HG03521 (cell line): ENCODE measurements at regions not wholly inside any gene's neighbourhood (a gene's known extent, or its start where the extent isn't known, plus 50 kb on each side); places are given as distances from the start of the nearest gene placed in this dataset.
"Not testable (repeated sequence)": the region's sequence is repeated elsewhere in the genome, so short reads cannot be mapped to it uniquely, and the experiment has no call there.

Source experiments
- ATAC-seq: cut with Tn5 transposase; IDR thresholded peaks from one replicate; pipeline ENCODE4 v1.9.1; 2021; ENCODE audit warnings: mild to moderate bottlenecking, moderate library complexity; ENCODE audit not compliant: unreplicated experiment

DNA sequence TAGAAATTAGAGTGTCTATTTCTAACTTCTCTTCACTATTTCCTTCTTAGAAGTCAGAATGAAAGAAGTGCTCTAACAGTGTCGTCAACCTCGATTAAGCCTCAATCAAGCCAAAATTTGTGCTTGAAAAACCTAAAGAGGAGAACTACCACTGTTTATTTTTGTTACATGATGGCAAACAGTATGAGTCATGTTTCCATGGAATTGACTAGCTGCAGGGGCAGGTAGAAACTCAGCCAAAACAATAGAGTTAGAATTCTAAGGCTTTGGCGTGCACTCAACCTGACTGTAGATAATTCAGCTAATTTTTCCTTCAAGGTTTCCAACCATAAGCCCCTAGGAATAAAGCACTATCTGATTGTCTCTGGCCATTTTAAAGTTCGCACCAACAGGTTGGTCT, 415.9 kb downstream of the ETS1 start:
- no peak for ATAC-seq

DNA sequence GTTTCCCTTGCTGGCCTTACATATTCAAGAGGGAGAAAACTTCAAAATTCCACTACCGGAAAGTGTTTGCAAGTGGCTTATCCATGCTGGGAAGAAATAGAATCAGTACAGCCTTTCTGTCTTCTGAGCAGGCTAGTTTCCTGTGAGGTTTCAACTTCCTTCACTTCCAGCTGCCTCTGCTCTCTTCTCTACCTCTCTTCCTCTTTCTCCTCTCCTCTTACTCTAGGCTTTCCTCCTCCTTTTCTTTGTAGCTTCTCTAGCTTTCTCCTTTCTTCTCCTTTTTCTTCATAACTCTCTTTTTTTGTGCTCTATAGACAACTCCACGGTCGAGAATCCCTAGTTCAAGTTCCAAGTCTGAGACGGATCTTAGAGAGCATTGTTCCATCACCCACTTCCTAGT, 421.8 kb downstream of the ETS1 start:
- no peak for ATAC-seq

DNA sequence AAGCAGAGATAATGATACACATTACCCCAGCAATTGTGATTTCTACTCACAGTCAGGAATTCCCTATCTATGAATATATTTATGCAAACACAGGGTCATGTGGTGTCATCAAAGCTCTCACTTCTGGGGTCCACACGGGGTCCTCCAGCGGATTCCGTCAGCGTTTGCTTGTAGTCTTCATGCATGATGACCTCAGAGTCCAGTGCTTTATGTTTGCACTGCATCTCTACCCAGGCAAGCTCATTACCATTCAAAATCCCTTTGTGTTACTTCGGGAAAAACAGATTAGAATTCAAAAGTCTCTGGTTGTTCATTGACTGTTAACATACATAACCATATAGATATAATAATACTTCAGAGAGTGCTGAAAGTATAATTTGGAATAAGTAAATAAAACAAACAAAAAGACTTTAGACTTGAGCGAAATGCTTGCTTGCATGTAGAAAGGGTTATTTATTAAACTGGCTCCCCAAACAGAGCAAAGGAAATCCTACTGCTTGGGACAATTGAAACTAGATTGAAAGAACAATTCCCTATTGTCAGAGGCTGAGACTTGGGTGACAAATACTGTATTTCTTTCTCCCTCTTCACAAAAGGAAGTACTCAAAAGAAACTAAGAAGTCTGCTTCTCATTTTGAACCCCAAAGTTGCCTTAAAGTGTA, 423.1 kb downstream of the ETS1 start:
- ATAC-seq, result no peak

DNA sequence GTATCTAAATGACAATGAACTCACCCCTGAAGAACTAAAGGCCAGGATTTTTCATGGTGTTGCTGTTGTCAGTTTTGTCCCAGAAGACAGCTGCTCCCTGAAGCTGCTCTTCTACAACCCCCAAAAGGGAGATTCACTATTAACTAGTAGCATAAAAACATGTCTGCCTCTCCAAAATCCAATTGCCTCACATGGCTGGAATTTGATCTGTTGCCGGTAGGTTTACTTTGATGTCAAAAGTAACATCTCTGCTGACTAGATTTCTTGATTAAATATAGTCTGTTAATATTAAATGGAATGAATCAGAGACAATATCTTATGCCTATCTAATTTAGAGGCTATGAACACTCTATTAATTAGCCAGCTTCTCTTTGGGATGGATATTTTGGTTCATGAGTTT, 425.4 kb downstream of the ETS1 start:
- no peak for ATAC-seq

DNA sequence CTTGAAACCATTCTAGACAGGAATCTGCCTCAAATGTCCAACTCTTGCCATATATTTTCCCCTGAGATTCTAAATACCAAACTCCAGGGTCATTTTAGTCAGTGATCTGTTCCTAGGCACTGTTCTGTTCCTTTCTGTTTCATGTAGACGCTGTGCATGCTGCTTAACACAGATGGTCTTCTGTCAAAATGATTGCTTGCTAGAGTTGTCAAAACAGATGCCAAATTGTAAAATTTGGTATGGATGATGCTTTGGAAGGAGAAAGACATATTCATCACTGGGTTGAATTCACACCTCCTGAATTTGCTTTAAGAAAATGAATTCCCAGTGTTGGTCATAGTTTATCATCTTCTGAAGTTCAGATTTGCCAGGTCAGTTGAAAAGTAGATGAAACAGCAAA, 425.9 kb downstream of the ETS1 start:
- no peak for ATAC-seq

DNA sequence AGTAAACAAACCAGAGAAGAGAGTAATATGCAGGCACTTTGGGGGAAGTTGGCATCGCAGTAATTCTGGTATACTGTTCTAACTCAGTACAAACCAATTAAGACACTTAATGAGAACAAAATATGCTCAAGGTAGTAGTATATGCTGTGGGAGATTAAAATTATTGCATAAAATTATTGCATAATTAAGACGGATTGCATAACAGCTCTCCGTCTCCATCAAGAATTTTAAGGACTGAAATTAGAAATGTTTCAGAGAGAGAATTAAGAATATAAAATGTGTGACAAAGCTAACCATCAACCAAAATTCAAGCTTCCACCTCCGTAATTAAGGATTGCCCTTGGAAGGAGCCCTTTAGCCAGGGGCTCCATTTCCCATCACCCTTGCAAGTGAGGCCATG, 428.5 kb downstream of the ETS1 start:
- ATAC-seq, result no peak

DNA sequence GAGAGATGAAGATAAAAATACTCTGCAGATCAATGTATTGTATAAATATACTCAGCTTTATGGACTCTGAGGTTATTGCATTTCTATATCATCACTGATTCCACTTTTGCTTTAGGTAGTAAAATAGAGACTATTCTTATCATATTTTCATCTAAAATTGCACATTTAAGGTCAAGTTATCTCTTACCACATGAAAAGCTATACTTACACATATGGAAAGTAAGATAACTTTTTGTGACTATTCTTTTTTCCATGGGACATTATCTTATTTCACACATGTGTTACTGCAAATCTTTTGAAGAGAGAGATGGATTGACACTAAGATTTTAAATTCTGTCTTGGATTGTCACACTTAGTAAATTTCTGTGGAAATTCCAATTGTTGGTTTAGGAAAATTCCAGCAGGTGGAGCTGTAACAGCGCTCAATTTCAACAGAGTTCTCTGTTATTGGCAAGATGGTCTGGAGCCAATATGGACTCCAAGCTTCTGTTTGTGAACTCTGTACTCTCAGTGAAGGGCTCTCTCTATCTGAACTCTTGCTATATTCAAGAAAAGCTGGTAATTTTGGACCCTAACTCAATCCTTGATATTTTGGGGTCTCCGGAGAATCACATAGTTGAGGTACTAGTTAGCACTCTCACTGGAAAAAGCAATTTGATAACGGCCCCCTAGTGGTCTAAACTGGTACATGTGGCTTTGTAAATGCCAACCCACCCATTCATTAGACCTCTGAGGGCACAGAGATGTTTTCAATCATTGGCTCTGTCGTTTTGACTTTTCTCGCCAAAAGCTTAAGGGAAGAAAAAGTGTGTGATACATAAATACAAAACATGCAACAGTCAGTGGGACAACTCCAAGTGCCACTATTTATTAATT, 429.7 kb downstream of the ETS1 start:
- ATAC-seq, result peak; percentile 81

DNA sequence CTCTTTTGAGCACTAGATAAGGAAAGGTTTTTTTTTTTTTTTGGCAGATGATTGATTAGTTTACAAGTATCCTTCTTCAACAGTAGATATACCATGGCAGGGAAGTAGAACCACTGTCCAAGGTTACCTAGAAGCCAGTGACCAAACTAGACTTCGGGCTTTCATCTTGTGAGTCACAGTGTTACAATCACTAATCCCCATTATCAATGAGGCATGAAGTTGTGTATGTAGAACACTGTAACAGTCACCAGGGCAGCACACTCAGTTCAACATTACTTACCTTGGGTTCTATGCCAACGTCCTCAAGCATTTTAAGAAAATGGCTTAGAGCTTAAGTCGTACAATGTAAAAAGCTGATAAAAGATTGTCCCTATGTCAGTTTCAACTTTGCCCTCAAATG, 430.9 kb downstream of the ETS1 start:
- ATAC-seq, result no peak

DNA sequence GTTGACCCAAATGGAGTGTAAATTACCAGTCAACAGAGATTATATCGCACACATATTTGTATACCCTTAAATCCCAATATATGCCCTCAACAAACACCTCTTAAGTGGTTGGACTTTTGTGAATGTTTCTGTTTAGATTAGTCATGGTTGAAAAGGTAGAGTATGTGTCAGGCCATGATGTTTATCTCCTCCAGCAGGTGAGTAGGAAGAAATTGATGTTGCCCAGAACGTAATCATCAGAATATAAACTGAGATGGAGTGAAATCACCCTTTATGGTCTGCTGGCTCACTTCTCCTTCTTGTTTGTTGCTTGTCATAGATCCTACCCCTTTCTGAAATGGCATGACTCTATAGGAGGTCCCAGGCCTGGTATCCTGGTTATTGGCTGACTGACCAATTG, 431.8 kb downstream of the ETS1 start:
- ATAC-seq, result no peak

DNA sequence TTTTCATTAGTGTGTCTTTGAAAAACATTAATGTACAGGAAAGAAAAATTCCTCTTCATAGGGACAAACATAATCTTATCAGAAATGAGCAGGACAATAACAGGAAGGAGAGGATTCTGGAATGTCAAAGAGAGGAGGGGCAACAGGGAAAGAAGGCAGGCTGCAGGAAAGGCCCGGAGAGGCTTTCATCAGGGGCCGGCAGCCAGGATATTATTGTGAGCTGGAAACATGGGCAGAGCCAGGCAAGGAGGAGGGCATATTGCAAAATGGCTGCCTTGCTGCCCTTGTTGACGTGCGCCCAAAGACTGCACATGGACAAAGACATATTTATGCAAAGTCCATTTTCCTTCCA, 433.7 kb downstream of the ETS1 start:
- ATAC-seq, result no peak

DNA sequence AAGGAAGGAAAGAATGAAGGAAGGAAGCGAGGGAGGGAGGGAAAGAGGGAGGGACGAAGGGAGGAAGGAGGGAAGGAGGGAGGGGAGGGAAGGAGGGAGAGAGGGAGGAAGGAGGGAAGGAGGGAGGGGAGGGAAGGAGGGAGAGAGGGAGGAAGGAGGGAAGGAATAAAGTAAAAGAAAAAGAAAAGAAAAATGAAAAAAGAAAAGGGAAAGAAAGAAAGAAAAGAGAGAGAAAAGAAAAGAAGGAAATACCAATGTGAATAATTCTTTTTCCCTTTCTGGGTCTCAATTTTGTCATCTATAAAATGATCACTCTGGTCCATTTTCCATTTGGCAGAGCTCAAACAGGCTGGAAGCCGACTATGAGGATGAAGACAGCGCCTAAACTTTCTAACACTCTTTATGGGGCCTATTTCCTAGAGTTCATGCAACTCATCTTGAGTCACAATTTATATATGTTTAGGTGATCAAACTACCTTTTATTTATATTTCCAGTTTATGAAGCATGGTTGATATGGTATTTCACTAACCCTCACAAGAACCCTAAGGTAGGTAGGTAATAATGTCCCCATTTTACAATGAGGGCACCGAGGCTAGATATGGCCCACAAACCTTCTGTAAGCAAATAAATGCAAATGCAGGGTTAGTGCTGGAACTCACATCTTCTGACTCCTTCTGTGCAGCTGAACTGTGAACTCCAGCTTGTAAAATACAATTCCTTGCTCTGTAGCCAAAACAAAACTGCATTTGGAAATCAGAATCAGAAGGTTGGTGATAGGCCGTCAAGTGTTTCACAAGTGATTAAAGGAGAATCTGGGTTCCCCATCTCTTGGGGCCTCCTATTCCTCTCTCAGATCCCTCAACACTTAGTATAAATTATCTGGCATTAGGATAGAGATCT, 434.3 kb downstream of the ETS1 start:
- no peak for ATAC-seq

DNA sequence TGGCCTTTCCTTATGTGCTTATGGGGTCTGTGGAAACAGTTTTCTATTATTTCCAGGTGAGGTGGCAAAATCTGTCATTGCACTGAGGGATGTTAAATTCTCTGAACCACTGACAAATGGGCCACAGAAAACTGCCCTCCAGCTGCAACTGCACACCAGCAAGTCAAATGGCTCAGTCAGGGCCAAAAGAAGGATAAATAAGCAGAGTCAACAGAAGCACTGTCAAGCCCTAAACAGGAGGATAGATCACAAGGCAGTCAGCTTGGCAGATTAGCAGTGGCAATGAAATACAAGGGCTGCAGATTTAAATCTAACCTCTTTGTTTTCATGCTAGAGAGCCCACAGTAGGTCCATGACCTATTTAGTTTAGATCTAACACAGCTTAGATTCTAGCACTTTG, 435.6 kb downstream of the ETS1 start:
- no peak for ATAC-seq

DNA sequence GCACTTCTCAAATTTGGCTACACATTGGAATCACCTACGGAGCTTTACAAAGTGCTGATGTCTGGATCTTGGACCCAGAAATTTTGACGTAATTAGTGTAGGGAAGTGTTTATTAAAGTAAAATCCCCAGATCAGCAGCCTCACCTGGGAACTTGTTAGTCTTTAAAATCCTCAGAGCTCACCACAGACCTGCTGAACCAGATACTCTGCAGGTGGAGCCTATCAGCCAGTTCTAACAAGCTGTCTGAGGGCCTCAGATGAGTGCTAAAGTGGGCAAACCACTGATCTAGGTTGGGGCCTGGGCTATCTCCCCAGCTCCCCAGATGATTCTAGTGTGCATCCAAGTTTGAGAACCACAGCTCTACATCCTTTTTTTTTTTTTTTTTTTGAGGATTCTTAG, 436.0 kb downstream of the ETS1 start:
- no peak for ATAC-seq

DNA sequence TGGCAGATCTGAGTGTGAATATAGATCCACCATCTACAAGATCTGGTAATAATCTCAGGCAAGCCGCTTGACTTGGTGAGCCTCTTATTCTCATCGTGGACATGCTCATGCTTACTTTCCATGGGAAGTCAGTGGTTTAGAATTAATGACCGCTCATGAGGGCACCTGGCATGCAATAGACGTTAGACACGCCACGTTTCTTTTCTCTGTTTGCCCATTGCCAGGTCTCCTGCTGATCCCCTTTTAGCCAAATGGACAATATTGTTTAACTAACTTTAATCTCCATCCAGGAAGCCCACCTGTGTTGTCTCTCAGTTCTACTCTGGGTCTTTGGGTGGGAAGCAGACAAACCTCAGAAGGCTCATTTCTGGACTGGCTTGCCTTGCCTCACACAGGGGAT, 439.1 kb downstream of the ETS1 start:
- no peak for ATAC-seq

DNA sequence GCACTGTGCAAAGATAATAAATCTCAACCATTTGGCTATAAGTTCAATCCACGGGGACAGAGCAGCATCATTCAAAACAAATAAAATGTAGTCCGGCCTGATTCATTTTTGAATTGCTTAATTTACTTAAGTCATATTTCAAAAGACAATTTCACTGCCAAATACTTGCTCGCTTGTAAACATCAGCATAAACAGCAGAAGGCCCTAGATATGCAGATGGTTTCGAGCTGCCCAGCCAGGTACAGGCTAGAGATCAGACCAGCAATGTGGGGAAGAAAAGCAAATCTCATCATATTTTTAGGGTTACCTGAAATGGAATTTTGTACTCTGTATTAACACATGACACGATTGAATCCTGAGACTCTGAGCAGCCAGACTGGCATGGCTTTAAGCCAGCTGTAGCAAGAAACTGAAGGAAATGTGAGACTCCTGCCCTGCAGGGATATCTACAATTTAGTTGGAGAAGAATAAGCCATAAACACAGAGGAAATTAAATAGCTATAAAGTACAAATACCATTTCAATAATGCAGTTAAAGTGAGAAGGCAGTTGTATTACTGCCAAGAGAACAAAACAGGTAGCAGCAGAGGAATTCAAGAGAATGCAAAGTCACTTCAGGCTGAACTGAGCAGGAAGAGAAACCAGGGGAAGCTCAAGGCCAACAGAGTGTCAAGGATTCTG, 440.3 kb downstream of the ETS1 start:
- no peak for ATAC-seq

DNA sequence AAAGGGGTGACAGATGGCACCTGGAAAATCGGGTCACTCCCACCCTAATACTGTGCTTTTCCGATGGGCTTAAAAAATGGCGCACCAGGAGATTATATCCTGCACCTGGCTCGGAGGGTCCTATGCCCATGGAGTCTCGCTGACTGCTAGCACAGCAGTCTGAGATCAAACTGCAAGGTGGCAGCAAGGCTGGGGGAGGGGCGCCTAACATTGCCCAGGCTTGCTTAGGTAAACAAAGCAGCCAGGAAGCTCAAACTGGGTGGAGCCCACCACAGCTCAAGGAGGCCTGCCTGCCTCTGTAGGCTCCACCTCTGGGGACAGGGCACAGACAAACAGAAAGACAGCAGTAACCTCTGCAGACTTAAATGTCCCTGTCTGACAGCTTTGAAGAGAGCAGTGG, 447.1 kb downstream of the ETS1 start:
- not testable (repeated sequence) for ATAC-seq

DNA sequence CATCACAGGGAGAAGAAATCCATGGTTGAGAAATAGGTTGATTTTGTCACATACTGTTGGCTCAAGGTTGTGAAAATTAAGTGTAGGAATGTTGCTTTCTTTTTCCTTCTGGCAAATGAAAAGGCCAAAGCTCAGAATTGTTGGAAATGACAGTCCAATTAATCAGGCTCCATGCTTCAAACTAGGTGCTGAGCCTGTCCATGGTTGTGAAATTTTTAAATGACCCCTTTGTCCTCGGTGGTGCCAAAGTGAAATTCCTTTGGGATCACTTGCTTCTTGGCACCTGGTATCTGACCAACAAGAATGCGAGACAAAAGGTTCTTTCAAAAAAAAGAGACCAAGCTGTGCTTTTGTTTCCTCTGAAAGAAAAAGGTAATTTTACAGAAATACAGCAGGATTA, 451.9 kb downstream of the ETS1 start:
- no peak for ATAC-seq

DNA sequence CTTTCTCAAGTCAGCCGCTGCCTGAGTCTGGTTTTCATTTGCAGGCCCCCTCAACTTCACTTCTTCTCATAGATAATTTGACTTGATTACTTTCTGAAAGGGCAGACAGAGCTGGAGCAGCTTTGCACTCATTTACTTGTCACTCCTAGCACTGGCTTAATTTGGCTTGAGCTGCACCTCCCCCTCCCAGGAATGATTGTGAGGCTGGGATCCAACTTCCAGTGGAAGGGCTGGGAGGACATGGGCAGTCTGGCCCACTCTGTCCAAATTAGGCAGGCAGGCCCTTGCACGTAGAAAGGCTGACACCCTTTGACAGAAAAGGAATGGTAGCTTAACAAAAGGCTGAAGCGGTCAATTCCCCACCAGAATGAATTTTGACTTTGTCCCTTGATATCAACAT, 453.9 kb downstream of the ETS1 start:
- ATAC-seq, result no peak

DNA sequence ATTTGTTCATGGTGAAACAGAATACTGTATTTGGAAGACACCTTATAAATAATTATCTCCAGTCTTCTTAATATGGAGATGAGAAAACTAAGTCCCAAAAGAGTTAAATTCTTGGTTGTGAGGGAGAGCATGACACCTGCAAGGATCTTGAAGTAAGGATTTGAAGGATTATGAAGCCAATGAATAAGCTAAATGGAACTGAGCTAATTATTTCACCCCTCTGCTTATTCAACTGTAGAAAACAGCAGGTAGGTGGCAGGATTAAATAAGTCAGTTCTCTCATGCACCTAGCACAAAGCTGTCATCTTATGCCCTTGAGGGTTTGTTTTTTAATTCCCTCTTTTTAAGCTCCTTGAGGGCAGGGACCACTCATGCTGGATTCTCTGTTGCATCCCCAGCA, 457.3 kb downstream of the ETS1 start:
- ATAC-seq, result no peak

DNA sequence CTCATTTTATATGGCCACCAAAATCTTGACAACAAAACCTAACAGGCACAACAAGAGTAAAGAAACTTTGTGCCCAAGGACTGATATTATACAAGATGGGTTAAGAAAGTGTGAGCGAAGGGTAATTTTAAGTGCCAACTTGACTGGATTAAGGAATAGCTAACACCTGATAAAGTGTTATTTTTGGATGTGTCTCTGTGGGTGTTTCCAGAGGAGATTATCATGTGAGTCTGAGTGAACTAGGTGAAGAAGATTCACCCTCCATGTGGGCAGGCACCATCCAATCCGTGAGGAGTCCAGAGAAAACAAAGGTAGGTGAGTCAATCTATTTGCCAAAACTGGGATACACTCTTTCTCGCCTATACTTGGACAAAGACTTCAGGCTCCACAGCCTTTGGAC, 461.6 kb downstream of the ETS1 start:
- ATAC-seq, result no peak

DNA sequence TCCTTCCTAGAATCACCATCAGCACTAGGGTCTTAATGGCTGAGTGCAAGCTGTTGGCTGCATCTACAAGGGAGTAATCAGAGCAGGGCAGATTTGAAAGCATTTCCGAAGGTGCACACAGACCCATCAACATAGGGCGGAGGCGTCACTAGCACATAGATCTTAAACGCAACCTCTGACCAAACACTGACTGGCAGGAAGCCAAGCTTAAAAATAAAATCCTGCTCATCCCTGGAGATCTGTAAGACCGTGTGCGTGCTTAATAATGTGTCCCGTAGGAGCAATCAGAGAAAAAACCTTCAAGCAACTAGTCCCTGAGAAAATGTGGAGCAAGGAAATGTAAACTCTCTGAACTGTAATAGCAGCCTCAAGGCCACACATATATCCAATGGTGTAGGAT, 470.5 kb downstream of the ETS1 start:
- no peak for ATAC-seq
